Islet precursor cell (in vitro differentiated cells): ENCODE measurements at regions not wholly inside any gene's neighbourhood (a gene's known extent, or its start where the extent isn't known, plus 50 kb on each side); places are given as distances from the start of the nearest gene placed in this dataset.
"Not testable (repeated sequence)": the region's sequence is repeated elsewhere in the genome, so short reads cannot be mapped to it uniquely, and the experiment has no call there.

ENCODE experiments used
- DNase-seq: peaks from one replicate; pipeline ENCODE4 v3.0.0-alpha.2; 2018

DNA sequence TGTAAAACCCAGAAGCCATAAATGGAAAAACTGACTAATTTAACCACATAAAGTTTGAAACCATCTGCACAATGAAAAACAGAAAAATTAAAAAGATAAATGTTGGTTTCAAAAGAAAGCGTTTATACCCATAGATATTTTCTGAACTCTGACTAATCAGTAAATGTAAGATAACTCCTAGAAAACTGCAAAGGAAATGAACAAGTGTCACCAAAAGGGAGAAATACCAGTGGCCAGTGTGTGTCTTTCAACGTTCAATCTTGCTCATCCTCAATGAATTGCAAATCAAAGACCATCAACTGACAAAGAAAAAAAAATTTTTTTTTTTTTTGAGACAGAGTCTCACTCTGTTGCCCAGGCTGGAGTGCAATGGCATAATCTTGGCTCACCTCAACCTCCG, 180.1 kb downstream of the SYK start:
- no peak for DNase-seq

DNA sequence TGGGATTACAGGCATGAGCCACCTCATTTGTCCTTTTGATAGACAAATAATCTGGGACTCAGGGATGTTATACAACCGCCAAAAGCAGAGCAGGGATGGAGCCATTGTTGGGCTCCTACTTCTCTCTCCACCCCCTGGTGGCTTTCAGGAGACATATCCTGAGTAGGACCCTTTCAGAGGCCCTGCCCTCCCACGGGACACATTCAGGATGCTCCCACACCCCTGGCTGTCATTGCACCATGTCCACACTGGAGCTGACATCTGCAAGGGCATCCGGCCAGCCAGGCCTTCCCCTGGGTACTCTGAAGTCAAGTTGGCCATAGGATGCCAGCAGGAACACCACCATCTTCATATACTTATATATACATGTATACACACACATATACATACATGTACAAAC, 181.8 kb downstream of the SYK start:
- no peak for DNase-seq

- DNase-seq, result no peak
Measured at GRCh38 chr9:90985631-90986030, 184.0 kb downstream of the SYK start.

DNA sequence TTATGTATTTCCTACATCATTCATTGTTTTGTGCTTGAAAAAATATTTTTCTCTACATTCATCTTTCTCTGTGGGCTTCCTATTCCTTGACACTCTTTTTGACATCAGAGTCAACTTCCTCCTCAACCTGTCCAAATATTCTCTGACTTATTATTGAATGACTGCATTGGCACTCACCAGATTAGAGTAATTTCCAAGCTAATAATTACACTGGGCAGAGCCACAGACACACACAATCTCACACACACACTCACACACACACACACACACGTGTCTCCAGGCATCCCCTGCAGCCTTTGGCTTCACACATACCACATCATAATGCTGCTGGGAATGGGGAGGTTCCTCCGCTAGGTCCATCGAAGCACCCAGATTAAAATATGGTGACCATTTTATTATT, 184.5 kb downstream of the SYK start:
- DNase-seq, result no peak

DNA sequence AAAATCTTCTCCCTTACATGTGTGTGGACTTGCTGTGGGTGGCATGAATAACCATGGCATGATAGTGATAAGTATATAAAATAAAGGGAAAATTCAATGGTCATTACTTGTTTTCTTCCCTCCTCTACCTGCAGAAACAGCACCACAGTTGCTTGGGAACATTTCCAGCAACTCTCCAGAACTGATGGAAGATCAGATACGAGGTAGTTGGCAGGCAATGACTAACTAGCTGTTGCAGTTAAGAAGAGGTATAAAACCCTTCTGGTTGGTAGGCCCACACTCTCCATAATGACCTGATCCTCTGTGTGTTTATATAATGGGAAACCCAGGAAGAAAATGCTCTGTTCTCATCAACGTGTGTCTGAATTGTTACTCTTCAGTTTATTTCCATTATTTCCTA, 185.9 kb downstream of the SYK start:
- DNase-seq, result no peak

GRCh38 chr9:90988318-90988717, 186.7 kb downstream of the SYK start:
- no peak for DNase-seq

DNA sequence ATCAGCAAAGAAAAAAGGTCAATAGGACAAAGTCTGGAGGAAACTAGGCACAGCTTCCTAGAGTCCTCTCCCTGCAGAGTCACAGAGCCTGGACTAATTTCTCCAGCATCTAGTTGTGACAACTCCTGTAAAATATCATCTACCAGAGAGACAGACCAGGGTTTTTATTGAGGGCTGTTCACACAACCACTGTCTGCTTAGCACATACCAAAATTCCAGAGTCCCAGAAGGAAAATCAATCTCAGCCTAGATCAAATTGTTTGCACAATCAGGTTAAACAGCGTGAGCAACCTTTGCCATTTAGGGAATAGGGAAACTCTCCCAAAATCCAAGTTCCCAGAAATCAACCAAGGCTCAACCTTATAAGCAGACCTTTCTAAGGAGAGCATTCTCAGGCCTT, 190.3 kb downstream of the SYK start:
- DNase-seq, result no peak

DNA sequence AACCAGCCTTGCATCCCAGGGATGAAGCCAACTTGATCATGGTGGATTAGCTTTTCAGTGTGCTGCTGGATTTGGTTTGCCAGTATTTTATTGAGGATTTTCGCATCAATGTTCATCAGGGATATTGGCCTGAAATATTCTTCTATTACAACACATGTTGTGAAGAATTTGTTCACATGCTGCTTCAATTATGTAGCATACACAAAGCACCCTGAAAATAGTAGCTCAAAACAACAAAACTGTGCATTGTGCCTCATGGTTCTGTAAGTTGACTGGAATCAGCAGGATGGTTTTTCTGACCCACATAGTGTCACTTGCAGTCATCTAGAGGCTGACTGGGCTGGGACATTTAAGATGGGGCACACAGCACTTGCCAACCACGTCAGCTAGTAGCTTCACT, 193.9 kb downstream of the SYK start:
- DNase-seq, result no peak

GRCh38 chr9:90996154-90997065, 194.8 kb downstream of the SYK start:
- no peak for DNase-seq

DNA sequence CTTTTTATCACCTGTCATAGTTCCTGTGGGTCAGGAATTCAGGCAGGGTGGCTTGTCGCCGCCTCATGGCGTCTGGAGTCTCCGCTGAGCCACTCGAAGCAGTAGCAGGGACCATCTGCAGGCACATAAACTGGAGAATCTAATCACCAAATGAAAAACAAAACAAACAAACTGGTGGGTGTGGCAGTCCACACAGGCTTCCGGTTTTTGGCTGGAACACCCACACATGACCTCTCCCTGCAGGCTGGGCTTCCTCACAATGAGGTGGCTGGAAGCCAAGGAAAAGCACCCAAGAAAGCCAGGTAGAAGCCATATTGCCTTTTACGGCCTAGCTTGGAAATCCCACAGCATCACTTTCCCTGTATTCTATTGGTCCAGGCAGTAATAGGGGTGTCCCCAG, 197.0 kb downstream of the SYK start:
- no peak for DNase-seq

- DNase-seq, result no peak
Measured at GRCh38 chr9:90999425-91000397, 198.1 kb downstream of the SYK start.

GRCh38 chr9:91001146-91001611, 199.6 kb downstream of the SYK start:
- no peak for DNase-seq

DNA sequence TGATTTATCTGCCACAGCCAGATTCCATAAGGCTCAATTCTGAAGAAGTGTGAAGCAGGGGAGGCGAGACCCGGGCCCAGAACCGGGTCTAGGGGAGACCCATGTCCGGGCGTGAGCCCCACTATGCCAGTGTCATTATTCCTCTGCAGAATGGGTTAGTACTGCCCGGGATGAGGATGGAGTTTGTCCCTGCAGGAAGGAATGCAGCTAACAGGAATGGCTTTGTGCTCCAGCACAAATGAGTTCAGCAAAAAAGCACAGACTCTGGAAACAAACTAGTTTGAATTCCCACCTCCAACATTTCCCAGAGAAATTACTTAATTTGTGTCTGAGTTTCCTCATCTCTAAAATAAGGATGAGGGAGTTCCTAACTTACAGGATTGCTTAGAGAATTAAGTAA, 202.9 kb downstream of the SYK start:
- no peak for DNase-seq

DNA sequence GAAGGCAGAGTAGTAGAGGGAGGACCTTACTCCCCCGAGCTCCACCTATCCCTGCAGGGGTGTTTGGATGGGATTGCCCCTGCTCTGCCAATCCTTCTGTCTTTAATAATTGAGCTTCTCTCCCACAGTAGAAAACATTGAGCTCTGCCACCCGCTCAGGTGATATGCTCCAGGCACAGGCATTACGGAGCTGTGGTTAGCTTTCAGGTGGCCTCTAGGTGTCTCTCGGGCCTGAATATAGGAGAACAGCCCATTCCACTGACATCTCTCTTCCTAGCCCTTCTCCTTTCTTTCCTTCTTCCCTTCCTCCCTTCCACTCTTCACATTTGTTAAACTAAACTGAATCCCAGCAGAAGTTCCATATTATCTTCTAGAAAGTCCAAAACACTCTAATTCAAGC, 203.4 kb downstream of the SYK start:
- DNase-seq, result no peak

GRCh38 chr9:91006046-91006445, 204.4 kb downstream of the SYK start:
- no peak for DNase-seq

DNA sequence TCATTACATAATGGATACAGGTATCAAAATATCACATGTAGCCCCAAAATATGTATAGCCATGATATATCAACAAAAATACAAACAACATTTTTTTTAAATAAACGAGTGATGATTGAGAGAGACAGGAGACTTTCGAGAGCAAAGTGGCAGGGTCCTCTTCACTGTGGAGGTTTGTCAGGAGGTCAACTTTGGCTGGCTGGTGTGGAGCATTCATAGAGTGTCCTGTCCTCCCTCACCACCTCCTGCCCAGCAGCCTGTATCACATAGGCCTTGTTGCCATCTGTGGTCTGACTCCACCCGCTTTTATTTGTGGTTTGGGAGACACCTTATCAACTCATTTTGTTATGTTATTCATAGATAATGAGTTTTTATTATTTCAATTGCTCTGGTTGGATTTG, 206.9 kb downstream of the SYK start:
- DNase-seq, result no peak

DNA sequence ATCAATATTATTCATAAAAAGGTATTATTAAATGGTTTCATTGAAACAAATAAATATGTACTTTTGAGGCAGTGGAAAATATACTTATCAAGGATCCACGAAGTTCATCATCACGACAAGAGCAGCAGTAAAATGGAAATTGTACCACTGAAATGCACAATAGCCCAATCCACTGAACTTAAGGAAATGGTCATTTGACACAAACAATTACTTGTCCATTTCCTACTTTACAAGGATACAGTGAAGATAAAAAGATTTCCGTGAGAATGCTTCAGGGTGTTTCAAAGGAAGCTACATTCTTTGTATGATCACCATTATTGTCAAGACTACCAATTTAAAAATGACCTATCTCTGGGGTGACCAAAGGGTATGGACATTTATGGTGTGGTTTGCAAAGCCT, 210.3 kb downstream of the SYK start:
- DNase-seq, result no peak

DNA sequence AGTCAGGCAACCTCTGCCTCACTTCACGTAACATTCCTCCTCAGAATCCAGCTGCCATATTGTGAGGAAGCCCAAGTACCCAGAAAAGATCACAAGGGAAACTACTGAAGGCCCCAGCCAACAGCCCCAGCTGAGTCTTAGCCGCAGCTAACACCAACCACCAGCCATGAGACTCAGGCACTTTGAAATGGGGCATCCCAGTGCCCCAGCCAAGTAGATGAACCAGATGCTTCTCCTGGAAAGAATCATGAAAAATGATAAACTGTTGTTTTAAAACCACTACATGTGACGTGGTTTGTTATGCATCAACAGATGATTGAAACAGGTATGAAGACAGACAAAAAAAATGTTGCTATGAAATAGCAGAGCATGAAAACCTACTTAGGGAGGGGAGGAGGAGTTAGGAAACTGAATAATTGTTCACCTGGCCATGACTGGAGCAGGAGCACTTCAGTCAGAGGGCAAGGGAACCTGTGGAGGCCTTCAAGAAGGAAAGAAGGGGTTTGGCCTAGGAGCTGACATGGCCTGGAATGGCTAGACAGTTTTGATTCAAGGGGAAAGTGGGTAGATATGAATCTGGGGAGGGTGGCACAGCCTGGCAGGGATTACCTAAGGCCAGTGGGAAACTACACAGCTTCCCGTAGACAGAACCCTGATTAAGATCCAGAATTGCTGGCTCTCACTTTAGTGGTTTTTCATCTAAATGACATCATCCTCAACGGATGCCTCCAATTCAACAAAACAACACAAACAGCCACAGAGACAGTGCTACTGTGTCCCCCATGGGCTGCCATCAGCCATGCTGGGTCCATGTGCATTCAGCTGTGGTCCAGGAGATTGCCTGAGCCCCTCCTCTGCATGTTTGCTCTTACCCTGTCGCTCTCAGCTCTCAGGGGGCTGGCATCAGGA, 211.6 kb downstream of the SYK start:
- no peak for DNase-seq

GRCh38 chr9:91017245-91017644, 215.6 kb downstream of the SYK start:
- peak; percentile 70 for DNase-seq

GRCh38 chr9:91019871-91020270, 218.3 kb downstream of the SYK start:
- DNase-seq, result not testable (repeated sequence)

GRCh38 chr9:91021656-91022055, 220.0 kb downstream of the SYK start:
- DNase-seq, result not testable (repeated sequence)

GRCh38 chr9:91023741-91024140, 222.1 kb downstream of the SYK start:
- DNase-seq, result no peak

GRCh38 chr9:91024841-91025240, 223.2 kb downstream of the SYK start:
- DNase-seq, result no peak
